IMR-90 (cell line): ENCODE measurements at regions not wholly inside any gene's neighbourhood (a gene's known extent, or its start where the extent isn't known, plus 50 kb on each side); places are given as distances from the start of the nearest gene placed in this dataset.

Experiments used
- BHLHE40 ChIP-seq: fragments of 150-350 bp; IDR thresholded peaks from 2 replicates; pipeline ENCODE4 v1.6.1; 2016; ENCODE audit warnings: mild to moderate bottlenecking, low read depth, low read length
- CEBPB ChIP-seq: IDR thresholded peaks from 2 replicates; pipeline ENCODE4 v1.6.1; 2012; ENCODE audit warnings: low read depth, low read length, improper control_type of control experiment
- MXI1 ChIP-seq: IDR thresholded peaks from 2 replicates; pipeline ENCODE4 v1.6.1; 2012; ENCODE audit warnings: low read depth, mild to moderate bottlenecking, low read length, moderate library complexity, borderline replicate concordance
- POLR2A ChIP-seq: IDR thresholded peaks from 2 replicates; pipeline ENCODE4 v1.6.1; 2012; ENCODE audit warnings: mild to moderate bottlenecking, low read depth, low read length
- RAD21 ChIP-seq: IDR thresholded peaks from 2 replicates; pipeline ENCODE4 v1.6.1; 2012; ENCODE audit warnings: low read length, improper control_type of control experiment
- RFX5 ChIP-seq: IDR thresholded peaks from 2 replicates; pipeline ENCODE4 v1.8.0; 2012; ENCODE audit warnings: low read depth, mild to moderate bottlenecking, low read length, moderate library complexity
- TF ChIP-seq, protein P1 (sequence below): conservative IDR thresholded peaks from 2 replicates; pipeline ENCODE4 v1.5.1; 2012; ENCODE audit warnings: mild to moderate bottlenecking, low read depth, low read length, improper control_type of control experiment

DNA sequence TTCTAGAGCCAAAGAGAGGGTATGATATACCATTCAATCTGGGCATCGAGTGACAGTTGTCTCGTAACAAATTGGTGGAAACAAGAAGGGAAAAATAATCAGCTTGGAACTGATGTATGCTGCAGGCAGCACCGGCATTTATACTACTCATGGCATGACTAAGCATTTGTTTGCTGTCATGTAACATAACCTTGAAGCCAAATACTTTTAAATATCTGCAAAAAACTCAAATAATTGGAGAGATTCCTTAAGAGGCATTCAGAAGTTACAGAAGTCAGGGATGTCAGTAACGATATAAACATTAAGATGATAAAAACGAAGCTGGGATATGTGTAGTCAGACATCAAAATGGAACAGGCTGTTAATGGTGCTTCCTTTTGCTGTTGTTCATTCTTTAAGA lies 157.3 kb upstream of the MMADHC start:
- TF ChIP-seq, protein P1, sequence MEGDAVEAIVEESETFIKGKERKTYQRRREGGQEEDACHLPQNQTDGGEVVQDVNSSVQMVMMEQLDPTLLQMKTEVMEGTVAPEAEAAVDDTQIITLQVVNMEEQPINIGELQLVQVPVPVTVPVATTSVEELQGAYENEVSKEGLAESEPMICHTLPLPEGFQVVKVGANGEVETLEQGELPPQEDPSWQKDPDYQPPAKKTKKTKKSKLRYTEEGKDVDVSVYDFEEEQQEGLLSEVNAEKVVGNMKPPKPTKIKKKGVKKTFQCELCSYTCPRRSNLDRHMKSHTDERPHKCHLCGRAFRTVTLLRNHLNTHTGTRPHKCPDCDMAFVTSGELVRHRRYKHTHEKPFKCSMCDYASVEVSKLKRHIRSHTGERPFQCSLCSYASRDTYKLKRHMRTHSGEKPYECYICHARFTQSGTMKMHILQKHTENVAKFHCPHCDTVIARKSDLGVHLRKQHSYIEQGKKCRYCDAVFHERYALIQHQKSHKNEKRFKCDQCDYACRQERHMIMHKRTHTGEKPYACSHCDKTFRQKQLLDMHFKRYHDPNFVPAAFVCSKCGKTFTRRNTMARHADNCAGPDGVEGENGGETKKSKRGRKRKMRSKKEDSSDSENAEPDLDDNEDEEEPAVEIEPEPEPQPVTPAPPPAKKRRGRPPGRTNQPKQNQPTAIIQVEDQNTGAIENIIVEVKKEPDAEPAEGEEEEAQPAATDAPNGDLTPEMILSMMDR = no peak
- no peak for TF ChIP-seq RAD21
- TF ChIP-seq POLR2A = no peak; the same call in 1 of the 2 replicates
- no peak for TF ChIP-seq RFX5
- no peak for TF ChIP-seq CEBPB
- TF ChIP-seq MXI1 = no peak
- TF ChIP-seq BHLHE40 = no peak
